Astrocyte (in vitro differentiated cells and primary cell): ENCODE measurements at regions not wholly inside any gene's neighbourhood (a gene's known extent, or its start where the extent isn't known, plus 50 kb on each side); places are given as distances from the start of the nearest gene placed in this dataset.

Source experiments
- CTCF ChIP-seq: IDR thresholded peaks from 2 replicates; pipeline ENCODE4 v1.5.1; 2011; ENCODE audit warnings: low read depth, mild to moderate bottlenecking, inconsistent platforms, low read length, moderate library complexity; ENCODE audit not compliant: insufficient read depth
- EZH2 ChIP-seq: IDR thresholded peaks from 2 replicates; pipeline ENCODE4 v1.6.1; 2012; ENCODE audit warnings: mild to moderate bottlenecking, low read length, inconsistent platforms; ENCODE audit not compliant: insufficient read depth

- TF ChIP-seq CTCF (no peak), EZH2 (no peak)
These were observed 472.2 kb upstream of the DCC start for GRCh38 chr18:51867767-51868166.
